Panc1 (cell line): ENCODE measurements at regions not wholly inside any gene's neighbourhood (a gene's known extent, or its start where the extent isn't known, plus 50 kb on each side); places are given as distances from the start of the nearest gene placed in this dataset.

ENCODE experiments used
- ATAC-seq: fragments of 200-7000 bp; cut with Tn5 transposase; 2 replicates; pipeline ENCODE4 v1.9.1; 2020; ENCODE audit warnings: mild to moderate bottlenecking, moderate library complexity
- BruUV-seq: library from RNA; stranded (reverse); fragments of 400-500 nt; replicated peaks from 2 replicates; lab custom pipeline; 2021; lab: Mats Ljungman, UMichigan
- CTCF ChIA-PET: fragments of 300-600 bp; sonication (Branson Sonifier 250); formaldehyde crosslinking; loops from one replicate; lab custom pipeline; 2022; ENCODE audit warnings: antibody characterized with exemption; lab: Charles Lee
- POLR2A ChIA-PET: fragments of 300-600 bp; sonication (Branson Sonifier 250); formaldehyde crosslinking; loops from one replicate; lab custom pipeline; 2022; ENCODE audit warnings: antibody characterized with exemption; lab: Charles Lee
- DNase-seq: peaks from one replicate; pipeline ENCODE4 v3.0.0-alpha.2; 2010; ENCODE audit warnings: low read depth, low spot score
- H3K27ac ChIP-seq: 2 replicates; pipeline ENCODE4 v1.5.1; 2011; ENCODE audit warnings: mild to moderate bottlenecking, low read length, inconsistent platforms
- H3K27me3 ChIP-seq: fragments of 200-500 bp; sonication (Bioruptor generic); 2 replicates; pipeline ENCODE4 v1.6.0; 2014; ENCODE audit warnings: low read length, inconsistent platforms; ENCODE audit not compliant: control insufficient read depth, insufficient read depth
- H3K36me3 ChIP-seq: fragments of 200-500 bp; sonication (Bioruptor generic); 2 replicates; pipeline ENCODE4 v1.5.1; 2014; ENCODE audit warnings: inconsistent platforms, mild to moderate bottlenecking, low read length, moderate library complexity; ENCODE audit not compliant: control insufficient read depth, insufficient read depth
- H3K4me1 ChIP-seq: 2 replicates; pipeline ENCODE4 v1.5.1; 2011; ENCODE audit warnings: inconsistent platforms, mild to moderate bottlenecking, low read length, moderate library complexity; ENCODE audit not compliant: control insufficient read depth, insufficient read depth
- H3K4me3 ChIP-seq, 2 experiments: 2 replicates each; pipeline ENCODE4 v1.5.1; 2011 to 2012; ENCODE audit warnings: low read depth in 2 of 2, low read length in 2 of 2, mild to moderate bottlenecking in 2 of 2, inconsistent platforms in 1 of 2, moderate library complexity in 1 of 2
- H3K9me3 ChIP-seq: fragments of 200-500 bp; sonication (Bioruptor generic); 2 replicates; pipeline ENCODE4 v1.5.1; 2014; ENCODE audit warnings: low read depth, mild to moderate bottlenecking, inconsistent platforms, low read length, moderate library complexity; ENCODE audit not compliant: control insufficient read depth, insufficient read depth
- CTCF ChIP-seq: fragments of 450-650 bp; IDR thresholded peaks from 2 replicates; pipeline ENCODE4 v1.5.1; 2017; ENCODE audit warnings: mild to moderate bottlenecking
- POLR2AphosphoS5 ChIP-seq: IDR thresholded peaks from 2 replicates; pipeline ENCODE4 v1.6.1; 2012; ENCODE audit warnings: mild to moderate bottlenecking, low read depth, low read length, moderate library complexity
- REST ChIP-seq, 2 experiments: IDR thresholded peaks; 2 replicates each; pipeline ENCODE4 v1.6.1; 2011 to 2012; ENCODE audit warnings: low read depth in 2 of 2, control low read depth in 1 of 2, low read length in 1 of 2, mild to moderate bottlenecking in 1 of 2, moderate library complexity in 1 of 2; ENCODE audit not compliant: insufficient read depth in 1 of 2
- SIN3A ChIP-seq: IDR thresholded peaks from 2 replicates; pipeline ENCODE4 v1.6.1; 2012; ENCODE audit warnings: low read depth, mild to moderate bottlenecking, low read length, moderate library complexity, borderline replicate concordance; ENCODE audit not compliant: insufficient read depth
- TCF7L2 ChIP-seq: IDR thresholded peaks from 2 replicates; pipeline ENCODE4 v1.6.1; 2011; ENCODE audit warnings: mild to moderate bottlenecking, low read depth, low read length, inconsistent platforms
- in situ Hi-C: cut with HindIII; loops from 2 replicates; pipeline ENCODE4 v1.10.0; 2016; ENCODE audit warnings: low sequenced_read_pairs, low pct_unique_long_range_greater_than_20kb
- intact Hi-C: fragments of 100-400 bp; cut with micrococcal nuclease; formaldehyde crosslinking; loops from one replicate; pipeline ENCODE4 v1.10.0; 2022; ENCODE audit not compliant: unreplicated experiment

GRCh38 chr7:52962402-52963076 lies 72.9 kb upstream of the POM121L12 start:
- H3K4me1 ChIP-seq = no peaks in the 10 kb centered on the region
- no peaks in the 10 kb centered on the region for H3K36me3 ChIP-seq
- TF ChIP-seq REST (IDR thresholded peaks at IDR 0.05; ENCODE audit: insufficient read depth in 1 of 2, low read depth in 2 of 2, low read length in 1 of 2) = no peak
- TF ChIP-seq SIN3A = no peak
- no peak for TF ChIP-seq CTCF
- TF ChIP-seq TCF7L2 = no peak
- TF ChIP-seq POLR2AphosphoS5 = no peak
- BruUV-seq = no TSS peak
- H3K27ac ChIP-seq = no peak overlapping the region
- ChIA-PET POLR2A (no interaction called here), CTCF (no interaction called here)
- no peak for ATAC-seq
- H3K9me3 ChIP-seq = no peaks in the 10 kb centered on the region
- H3K27me3 ChIP-seq = no peaks in the 10 kb centered on the region
- H3K4me3 ChIP-seq = no peak overlapping the region
- in situ Hi-C loops = no loop called here
- no peak for DNase-seq
- intact Hi-C loops = no loop called here

GRCh38 chr7:52961084-52961483 lies 74.3 kb upstream of the POM121L12 start:
- no peaks in the 10 kb centered on the region for H3K4me1 ChIP-seq
- no peaks in the 10 kb centered on the region for H3K9me3 ChIP-seq
- ATAC-seq (no peak), DNase-seq (no peak)
- in situ Hi-C loops = no loop called here
- no TSS peak for BruUV-seq
- H3K36me3 ChIP-seq = no peaks in the 10 kb centered on the region
- CTCF ChIA-PET = no interaction called here
- intact Hi-C loops = no loop called here
- no peaks in the 10 kb centered on the region for H3K27me3 ChIP-seq
- POLR2A ChIA-PET = no interaction called here
- no peak overlapping the region for H3K4me3 ChIP-seq
- no peak for TF ChIP-seq CTCF
- no peak for TF ChIP-seq TCF7L2
- TF ChIP-seq REST (IDR thresholded peaks at IDR 0.05; ENCODE audit: insufficient read depth in 1 of 2, low read depth in 2 of 2, low read length in 1 of 2) = no peak
- no peak for TF ChIP-seq POLR2AphosphoS5
- no peak for TF ChIP-seq SIN3A
- no peak overlapping the region for H3K27ac ChIP-seq
